Esophagus mucosa (tissue), 1 donor: ENCODE measurements at regions not wholly inside any gene's neighbourhood (a gene's known extent, or its start where the extent isn't known, plus 50 kb on each side); places are given as distances from the start of the nearest gene placed in this dataset.

ENCODE experiments used
- ATAC-seq: fragments of 200-7000 bp; cut with Tn5 transposase; one replicate; pipeline ENCODE4 v1.9.1; 2020
- donor health status: DM: yes; HTN: yes; CAD: no.

DNA sequence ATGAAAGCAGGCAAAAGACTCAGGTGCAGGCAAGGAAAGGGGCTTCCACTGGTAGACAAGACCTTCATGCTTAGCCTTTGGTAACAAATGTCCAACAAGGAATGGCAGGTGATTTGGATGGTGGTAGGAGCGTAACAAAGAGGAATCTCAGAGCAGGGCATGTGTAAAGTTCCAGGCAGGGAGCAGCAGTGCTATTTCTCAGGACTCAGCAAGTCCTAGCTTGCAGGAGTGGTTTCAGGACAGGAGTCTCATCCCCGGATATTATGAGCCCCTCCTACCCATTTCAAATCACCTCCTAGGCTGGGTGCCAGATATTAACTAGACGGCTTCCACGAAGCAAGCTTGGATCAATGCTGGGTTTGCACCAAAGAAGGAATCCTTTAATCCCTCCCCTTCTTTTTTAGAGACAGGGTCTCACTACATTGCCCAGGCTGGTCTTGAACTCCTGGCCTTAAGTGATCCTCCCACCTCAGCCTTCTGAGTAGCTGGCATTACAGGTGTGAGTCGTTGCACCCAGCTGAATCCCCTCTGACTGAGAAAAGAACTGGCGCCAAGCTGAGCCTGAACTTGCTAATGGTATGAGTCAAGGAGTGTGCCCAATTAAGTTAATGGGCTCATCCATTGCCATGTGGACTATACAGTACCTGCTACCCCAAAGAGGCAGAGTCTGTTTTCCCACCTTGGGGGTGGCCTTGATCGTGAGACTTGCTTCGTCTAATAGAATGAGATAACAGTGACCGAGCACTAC is 190.3 kb downstream of the ARL4C start:
- ATAC-seq: peak; percentile 45

DNA sequence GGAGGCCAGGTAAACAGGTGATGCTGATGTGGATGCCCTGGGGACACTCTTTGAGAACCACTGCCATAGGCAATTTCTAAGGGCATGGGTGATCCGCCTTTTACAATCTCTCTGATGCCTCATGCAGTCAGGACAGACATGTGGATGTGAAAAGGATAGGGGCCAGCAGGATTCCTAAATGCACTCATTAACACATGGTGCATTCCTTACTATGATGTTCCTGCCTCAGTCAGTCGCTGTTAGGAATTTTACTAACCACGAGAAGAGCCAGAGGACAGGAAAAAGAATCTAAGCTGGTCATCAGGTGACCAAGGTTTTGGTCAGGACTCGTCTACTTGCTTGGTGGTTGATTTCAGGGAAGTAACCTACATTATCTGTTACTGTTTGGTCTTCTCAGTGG is 191.0 kb downstream of the ARL4C start:
- ATAC-seq: no peak

DNA sequence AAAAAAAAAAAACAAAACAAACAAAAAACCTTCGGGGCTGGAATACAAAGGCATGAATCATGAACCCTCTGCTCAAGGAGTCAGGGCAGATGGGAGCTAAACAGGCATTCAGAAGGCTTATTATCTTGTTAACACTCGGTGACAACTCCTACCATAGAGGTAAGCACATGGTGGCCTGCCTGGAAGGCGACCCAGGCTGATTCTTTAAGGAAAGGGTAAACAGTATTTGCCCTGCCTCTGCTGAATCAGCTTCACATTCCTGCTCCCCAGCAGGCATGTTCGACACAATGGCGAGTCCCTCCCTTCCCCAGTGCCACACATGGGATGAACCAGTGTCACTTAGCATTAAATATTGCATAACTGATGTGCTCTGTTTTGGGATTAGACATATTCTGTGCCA is 191.9 kb downstream of the ARL4C start:
- peak; percentile 66 for ATAC-seq

DNA sequence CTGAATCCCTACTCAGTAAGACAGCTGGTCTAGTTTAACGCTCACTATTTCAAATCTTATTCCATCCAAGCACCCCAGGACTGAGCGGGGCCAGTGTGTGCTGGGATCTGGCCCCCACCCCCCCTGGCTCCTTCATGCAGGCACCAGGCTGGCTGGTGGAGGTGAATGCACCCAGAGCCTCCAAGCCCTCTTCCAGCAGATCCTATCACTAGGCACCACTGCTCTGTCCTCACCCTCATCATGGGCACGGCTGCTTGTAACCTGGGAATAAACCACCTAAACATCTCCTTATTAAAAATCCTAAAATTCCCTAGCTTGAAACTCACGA is 194.3 kb downstream of the ARL4C start:
- no peak for ATAC-seq

DNA sequence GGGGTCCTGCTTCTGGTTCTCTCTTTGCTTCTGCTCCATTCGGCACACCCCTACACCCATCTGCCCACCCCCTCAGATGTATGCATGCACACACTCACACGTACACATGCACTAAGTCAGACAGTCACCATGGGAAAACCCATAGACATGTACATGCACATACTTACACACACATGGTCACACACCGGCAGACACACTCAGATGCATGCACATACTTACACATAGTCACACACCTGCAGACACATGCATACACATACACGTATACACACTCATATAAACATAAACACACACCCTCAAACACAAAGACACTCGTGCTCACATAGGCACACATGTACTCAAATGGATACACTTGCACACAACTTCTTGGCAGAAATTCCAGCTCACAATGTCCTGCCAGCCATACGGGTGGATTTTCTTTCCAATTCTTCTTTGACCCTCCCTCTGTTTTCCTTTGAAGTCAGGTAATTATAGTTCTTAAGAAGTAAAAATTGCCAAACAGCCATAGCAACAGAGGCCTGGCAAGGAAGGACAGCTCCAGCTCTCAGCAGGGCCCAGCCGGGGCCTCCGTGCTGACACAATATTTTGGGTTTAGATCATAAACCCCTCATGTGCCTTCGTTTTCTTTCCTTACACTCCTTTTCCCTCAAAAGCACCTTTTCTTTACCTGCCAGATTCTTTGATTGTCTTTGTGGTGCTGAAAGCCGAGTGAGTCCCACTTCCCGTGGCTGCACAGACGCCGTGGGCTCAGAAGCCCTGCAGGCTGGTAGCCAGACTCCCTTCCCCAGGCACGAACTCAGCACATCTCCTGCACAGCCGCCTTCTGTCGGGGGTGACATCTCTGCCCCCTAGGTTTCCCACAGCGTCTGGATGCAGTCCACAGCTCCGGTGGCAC is 195.7 kb downstream of the ARL4C start:
- no peak for ATAC-seq

DNA sequence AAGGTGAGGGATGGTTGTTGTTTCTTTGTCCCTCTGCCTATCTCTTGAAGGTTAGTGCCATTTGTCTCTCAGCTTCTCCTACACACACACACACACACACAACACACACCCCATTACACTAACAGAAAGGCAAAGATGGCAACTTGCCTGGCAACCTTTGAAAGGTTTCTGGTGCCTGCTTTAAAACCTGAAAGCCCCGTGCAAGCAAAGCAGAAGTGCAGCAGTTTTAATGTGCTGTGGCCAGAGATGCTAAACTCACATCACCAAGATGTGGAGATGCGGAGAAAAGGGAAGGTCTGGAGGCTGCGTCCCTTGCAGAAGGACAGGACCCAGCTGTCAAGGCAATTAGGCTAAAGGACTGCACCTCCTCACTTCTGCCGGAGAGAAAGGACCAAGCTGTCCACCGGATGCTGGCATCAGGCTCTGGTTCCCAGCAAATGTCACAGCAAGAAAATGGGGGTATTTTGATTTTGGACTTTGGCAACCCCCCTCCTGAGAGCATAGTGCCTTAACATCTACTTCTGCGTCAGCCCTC is 196.4 kb downstream of the ARL4C start:
- ATAC-seq: no peak

DNA sequence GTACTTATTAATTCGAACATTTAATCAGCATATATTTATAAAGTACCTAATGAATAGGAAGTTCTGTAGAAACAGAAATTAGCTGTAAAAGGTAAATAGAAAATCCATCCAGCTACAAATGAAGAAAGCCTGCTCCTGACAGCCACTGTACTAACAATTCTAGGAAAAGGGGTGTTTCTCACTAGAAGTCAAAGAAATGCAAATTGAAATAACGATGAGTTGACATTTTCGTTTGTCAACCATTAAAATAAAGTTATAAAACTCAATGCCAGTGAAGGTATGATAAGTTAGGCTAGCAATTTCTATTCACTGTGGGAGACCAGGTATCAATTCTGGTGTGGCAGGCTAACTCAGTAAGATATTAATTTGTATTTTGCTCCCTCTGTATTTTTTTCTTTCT is 198.0 kb downstream of the ARL4C start:
- no peak for ATAC-seq

DNA sequence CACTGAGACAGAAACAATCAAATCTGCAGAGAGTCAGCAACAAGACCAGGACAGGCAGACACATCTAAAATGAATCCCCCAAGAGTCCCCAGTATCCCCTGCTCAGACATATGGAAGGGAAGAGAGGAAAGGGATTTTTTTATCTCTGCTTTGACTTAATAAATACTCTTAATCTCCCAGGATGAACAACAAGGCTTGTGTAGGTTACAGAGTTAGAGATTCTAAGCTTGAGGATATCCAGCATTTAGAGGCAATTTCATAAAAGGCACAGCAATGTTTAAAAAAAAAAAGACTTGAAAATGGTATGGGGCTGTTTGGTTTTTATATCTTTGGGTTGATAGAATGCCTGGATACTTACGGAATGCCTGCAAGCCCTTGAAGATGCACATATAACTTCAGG is 199.9 kb downstream of the ARL4C start:
- no peak for ATAC-seq

DNA sequence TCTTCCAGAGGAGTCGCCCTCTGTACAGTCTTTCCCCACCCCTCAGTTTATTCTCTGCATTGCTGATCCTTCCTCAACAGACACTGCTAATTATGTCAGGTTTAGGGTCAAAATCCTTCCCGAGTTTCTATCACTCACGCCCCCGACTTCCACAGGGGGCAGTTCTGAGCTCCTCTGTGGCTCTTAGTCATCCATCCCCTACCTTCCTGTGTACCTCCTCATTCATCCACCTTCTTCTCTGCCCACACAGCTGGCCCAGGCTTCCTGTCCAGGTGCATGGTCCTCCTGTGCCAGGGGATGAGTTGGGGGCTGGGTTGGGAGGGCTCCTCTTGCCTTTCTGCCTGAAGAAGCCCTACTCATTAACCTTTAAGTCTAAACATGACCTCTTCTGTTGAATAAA is 202.9 kb downstream of the ARL4C start:
- ATAC-seq: no peak

DNA sequence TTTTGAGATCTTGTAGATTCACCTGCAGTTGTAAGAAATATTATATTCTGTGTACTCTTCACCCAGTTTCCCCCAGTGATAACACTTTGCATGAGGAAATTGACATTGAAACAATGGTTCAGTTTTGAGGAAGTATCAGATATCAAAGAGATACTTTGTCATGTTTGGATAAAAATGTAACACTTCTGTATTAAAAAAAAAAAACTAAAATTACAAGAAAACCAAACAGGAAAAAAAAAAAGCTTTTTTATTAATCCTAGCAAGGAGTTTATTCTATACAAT is 204.0 kb downstream of the ARL4C start:
- no peak for ATAC-seq

DNA sequence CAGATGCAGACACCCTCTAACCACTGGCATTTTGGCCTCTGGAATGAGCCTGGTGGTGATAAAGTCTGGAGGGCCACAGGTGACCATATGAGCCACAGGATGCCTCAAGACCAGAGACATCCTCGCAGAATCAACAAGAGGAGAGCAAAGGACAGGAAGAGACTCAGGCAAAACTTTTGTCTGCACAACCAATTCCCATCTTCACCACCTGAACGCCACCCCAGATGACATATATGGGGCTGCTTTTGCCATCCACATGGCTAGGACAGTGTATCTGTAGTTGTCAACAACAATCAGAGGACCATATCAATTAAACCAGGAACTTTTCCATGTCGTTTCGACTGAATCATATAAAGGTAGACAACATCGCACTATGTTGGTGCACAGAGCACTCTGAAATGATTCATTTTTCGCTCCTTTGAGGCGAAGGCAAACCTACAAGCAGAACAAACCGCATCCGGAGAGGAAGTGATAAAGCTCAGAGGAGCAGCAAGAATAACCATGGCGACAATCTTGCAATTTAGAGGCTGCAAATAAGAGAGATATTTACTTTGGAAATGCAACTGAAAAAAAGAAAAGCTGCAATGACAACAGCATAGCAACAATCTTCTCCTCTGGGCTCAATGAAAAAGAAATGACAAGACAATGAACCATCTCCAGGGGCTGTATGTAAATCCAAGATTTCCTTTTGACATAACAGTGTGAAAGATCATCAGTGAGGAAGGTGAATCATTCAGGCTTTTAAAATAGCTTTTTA is 204.5 kb downstream of the ARL4C start:
- no peak for ATAC-seq

DNA sequence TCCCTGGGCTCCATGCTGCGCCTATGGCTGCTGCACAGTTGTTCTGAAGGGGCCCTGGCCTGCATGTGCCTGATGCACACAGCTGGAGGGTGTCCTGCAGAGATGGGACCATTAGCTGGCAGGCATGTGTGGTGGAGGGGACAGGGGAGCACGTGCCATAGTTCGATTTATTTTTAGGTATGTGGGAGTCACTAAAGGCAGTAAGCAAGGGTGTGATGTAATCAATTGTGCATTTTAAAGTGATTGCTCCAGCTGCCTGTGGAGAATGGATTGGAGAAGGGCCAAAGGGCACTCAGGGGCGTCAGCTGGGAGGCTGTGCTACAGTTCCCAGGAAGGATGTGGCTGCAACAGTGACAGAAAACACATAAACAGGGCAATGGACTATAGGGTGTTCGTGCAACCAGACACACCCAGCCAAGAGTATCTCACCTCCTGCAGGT is 205.1 kb downstream of the ARL4C start:
- no peak for ATAC-seq

DNA sequence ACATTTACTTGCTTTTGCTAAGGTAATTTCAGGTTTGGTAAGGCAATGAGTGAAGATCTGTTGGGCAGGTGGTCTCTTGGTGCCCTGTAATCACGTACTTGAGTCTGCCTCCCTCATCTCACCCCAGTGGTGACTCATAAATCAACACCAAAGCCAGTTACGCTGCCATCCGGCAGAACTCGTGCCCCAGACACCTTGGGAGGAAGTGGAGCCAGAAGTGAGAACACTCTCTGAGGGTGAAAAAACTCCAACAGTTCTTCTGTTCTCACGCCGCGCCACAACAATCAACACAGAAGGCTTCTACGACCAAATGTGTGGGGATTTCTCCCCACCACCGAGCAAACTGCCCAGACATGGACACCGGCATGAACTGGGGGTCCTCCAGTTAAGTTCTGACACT is 206.2 kb downstream of the ARL4C start:
- ATAC-seq: peak; percentile 55

DNA sequence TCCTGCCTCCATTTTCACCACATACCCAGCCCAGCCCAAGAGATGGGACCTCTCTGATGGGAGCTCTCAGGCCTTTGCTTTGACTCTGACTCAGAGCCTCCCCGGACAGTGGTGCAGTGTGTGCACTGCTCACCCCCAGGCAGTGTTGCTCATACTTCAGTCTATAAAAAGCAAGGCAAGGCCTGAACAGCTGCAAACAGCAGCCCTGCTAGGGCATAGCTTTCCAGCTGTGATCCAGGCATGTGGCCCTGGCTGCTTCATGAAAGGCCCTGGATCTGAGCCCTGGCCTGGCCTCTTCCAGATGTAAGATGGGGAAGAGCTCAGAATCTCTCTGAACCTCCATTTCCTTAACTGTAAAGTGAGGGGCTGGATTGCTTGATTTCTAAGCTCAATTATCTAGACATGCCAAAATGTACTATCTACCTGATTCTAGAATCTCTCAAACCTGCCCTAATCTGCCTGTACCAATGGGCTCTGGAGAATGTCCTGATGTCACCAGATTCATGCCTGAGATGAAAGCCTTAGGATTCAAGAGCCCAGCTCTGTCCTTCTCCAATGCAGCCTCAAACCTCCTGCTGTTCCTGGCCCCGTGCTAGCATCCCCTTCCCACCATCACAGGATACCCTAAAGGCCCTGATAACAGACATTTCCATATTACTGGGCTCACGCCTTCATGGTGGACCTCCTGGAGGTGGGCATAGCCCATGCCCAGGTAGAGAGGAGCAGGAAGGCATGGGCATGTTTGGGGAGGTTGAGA is 206.9 kb downstream of the ARL4C start:
- peak; percentile 79 for ATAC-seq

DNA sequence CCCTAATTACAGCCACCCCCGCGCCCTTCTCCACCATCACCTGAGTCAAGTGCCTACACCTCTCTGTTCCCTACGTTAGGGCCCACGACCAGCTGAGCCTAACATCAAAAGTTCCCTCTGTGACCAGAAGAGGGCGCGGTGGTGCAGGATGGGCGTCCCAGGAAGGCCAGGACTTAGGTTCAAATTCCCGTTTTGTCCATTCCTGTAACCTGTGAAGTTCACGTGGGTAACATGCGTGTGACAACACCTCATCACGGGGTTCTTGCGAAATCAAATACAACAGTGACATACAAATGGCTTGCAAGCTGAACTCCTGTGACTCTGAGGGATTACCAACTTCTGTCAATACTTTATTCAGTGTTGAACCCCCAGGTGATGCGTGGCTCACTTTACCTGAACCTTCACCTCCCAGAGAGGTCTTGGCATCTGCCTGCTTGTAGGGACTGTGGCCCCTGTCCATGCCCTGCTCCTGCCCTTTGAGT is 207.9 kb downstream of the ARL4C start:
- ATAC-seq: peak; percentile 78

DNA sequence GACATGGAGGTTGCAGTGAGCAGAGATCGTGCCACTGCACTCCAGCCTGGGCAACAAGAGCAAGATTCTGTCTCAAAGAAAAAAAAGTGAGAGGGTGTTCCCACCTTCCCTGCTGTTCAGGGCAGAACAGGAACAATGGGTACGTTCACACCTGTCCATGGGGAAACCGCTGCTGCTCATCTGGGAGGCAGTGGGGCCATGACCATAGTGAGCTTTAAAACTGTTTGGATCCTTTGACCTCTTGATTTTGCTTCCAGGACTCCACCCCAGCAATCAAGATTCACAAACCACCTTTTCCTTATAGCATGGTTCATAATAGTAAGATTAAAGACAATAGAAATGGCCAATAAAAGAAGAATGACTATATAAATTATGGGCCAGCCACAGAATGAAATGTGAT is 209.2 kb downstream of the ARL4C start:
- ATAC-seq: no peak

DNA sequence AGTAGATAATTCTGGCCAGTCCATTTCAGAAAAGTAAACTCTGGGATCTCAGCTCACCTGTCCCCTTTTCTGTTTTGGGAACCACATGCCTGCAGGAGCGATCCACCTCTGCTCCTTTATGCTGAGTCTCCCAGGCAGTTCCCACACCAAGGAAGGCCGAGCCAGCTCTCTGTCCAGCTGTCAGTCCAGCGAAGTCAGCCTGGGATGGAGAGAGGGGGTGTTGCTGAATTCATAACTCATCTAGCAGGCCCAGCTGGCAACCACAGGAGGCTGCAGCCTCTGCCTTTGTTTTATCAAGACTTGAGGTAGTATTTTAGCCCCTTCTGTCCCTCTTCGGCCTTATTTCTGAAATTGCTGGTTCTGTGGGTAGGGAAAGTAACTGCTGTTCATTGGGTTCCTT is 209.9 kb downstream of the ARL4C start:
- no peak for ATAC-seq

DNA sequence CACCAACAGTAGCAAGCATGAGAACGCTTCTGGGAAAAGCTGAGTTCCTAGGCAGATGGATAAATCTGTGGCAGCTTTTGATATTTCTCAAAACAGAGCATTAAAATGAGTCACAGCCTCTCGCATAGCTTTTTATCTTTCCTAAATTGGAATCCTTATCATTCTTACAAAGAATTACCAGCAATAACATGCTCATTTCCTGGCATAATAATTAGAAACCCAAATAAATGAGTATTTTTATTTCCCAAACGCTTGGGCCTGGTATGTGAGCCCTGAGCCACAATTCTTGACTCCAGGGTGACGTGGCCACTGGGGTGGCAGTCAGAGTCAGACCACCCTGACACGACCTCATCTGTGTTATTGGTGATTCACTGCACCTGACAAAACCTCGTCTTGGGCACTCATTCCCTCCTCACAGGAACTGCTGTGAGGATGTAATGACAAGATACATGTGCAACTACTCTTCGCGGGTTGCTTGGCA is 210.7 kb downstream of the ARL4C start:
- ATAC-seq: no peak

DNA sequence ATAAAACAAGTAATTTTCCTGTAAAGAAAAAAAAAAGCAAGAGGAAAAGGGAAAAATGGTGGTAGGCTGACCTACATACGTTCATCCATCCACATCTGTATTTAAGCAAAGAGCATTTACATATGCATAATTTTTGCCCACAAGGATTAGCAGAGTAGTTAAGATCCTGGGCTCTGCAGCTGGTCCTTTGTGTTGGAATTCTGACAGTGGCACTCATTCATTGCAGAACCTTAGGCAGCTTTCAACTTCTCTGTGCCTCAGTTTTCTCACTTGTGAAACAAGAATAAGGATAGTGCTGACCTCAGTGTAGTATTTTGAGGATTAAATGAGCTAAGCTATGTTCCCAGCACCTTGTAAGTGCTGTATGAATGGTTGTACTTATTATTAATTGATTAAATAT is 211.3 kb downstream of the ARL4C start:
- ATAC-seq: no peak

DNA sequence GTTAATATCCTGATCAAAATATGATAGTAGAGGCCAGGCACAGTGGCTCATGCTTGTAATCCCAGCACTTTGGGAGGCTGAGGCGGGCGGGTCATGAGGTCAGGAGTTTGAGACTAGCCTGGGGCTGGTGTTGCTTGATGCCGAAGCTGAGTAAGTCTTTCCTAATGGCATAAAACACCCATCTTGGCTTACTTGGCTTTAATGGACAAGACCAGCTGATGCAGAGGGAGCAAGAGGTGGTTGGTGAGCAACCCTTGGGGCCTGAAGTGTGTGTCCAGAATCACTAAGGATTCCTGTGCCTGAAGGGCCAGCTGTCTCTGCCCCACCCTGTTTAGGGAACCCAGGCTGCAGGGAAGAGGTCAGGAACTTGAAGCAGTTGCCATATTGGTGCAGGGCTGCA is 217.2 kb downstream of the ARL4C start:
- ATAC-seq: no peak

DNA sequence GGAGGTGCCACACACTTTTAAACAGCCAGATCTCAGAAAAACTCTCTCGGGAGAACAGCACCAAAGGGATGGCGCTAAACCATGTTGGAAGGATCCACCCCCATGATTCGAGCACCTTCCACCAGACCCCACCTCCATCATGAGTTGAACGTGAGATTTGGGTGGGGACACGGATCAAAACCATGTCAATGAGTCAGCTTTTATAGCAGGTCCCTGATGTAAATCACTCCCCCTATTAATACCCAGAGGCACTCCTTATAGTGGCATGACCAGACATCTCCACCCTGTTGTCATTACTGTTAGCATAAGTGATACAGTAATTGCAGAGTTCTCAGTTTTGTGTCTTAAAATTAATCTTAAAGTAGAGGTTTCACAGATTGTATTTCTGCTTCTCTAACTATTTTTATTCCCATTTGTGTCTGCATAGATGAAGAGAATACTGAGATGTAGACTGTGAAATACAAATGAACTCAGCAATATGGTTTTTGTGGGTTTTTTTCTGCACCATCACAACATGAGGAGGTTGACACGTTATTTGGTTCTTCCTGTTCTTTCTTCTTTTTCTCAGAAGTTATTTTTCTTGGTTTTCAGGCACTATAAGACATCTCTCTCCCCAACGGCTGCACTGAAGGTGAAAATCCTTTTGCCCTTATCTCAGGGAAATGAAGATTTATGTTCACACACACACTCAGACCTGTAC is 218.2 kb downstream of the ARL4C start:
- ATAC-seq: no peak

DNA sequence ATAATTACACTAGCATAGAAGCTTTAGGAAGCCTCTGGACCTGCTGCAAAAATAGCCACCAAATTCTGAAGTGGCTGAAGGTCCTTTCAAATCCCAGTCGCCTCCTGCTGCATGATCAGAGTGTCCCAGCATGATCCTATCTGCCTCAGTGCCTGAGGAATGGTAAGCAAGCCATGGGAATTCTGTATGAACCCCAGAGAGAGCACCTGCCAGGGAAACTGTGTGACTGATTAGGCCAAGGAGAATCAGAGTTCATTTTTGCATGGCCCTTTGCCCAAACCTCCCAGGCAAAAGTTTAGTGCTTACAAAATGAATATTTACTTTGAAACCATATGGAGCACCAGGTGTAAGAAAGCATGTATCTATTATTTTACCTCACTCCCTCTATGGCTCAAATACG is 221.4 kb downstream of the ARL4C start:
- no peak for ATAC-seq
